ENCODE measurements at regions not wholly inside any gene's neighbourhood (a gene's known extent, or its start where the extent isn't known, plus 50 kb on each side); places are given as distances from the start of the nearest gene placed in this dataset.
"Not testable (repeated sequence)": the region's sequence is repeated elsewhere in the genome, so short reads cannot be mapped to it uniquely, and the experiment has no call there.

GRCh38 chr7:56287429-56288138, 171.4 kb upstream of the NUPR2 start:
- intact Hi-C loops (cut with DNase I): no loop called here
- ATAC-seq: peak; percentile 10
- DNase-seq (ENCODE audit: missing footprints): peak; percentile 69

- peak; percentile 28 for ATAC-seq
- intact Hi-C loops (cut with DNase I): no loop called here
- no peak for DNase-seq (ENCODE audit: missing footprints)
These were observed 139.9 kb upstream of the NUPR2 start for GRCh38 chr7:56256108-56256507.

- ATAC-seq: no peak
- no peak for DNase-seq (ENCODE audit: missing footprints)
- intact Hi-C loops (cut with DNase I): no loop called here
These were observed 133.9 kb upstream of the NUPR2 start for GRCh38 chr7:56250135-56250534.

GRCh38 chr7:56229631-56230030, 113.4 kb upstream of the NUPR2 start:
- no peak for ATAC-seq
- intact Hi-C loops (cut with DNase I): no loop called here
- DNase-seq (ENCODE audit: missing footprints): no peak

GRCh38 chr7:56222866-56223265, 106.6 kb upstream of the NUPR2 start:
- ATAC-seq: no peak
- intact Hi-C loops (cut with DNase I): no loop called here
- DNase-seq (ENCODE audit: missing footprints): no peak

GRCh38 chr7:56219017-56219416, 102.8 kb upstream of the NUPR2 start:
- DNase-seq (ENCODE audit: missing footprints) (no peak), ATAC-seq (no peak)
- intact Hi-C loops (cut with DNase I): no loop called here

- DNase-seq (ENCODE audit: missing footprints): no peak
- ATAC-seq: no peak
- intact Hi-C loops (cut with DNase I): no loop called here
These were observed 102.3 kb upstream of the NUPR2 start for GRCh38 chr7:56218510-56218909.

GRCh38 chr7:56213574-56213973, 97.4 kb upstream of the NUPR2 start:
- DNase-seq (ENCODE audit: missing footprints) (no peak), ATAC-seq (no peak)
- intact Hi-C loops (cut with DNase I): no loop called here

- ATAC-seq (no peak), DNase-seq (ENCODE audit: missing footprints) (no peak)
- intact Hi-C loops (cut with DNase I): no loop called here
These were observed 90.2 kb upstream of the NUPR2 start for GRCh38 chr7:56206420-56206819.

- no peak for DNase-seq (ENCODE audit: missing footprints)
- intact Hi-C loops (cut with DNase I): no loop called here
- ATAC-seq: no peak
These were observed 83.4 kb upstream of the NUPR2 start for GRCh38 chr7:56199639-56200038.

- DNase-seq (ENCODE audit: missing footprints); ATAC-seq; intact Hi-C loops (cut with DNase I): not testable (repeated sequence)
These were observed 80.0 kb upstream of the NUPR2 start for GRCh38 chr7:56196195-56196594.

GRCh38 chr7:56188823-56189346, 72.7 kb upstream of the NUPR2 start:
- DNase-seq (ENCODE audit: missing footprints) (no peak), ATAC-seq (no peak)
- intact Hi-C loops (cut with DNase I): no loop called here

- ATAC-seq (no peak), DNase-seq (ENCODE audit: missing footprints) (no peak)
- intact Hi-C loops (cut with DNase I): no loop called here
These were observed 72.2 kb upstream of the NUPR2 start for GRCh38 chr7:56188376-56188775.

- ATAC-seq (no peak), DNase-seq (ENCODE audit: missing footprints) (no peak)
- intact Hi-C loops (cut with DNase I): no loop called here
These were observed 64.8 kb upstream of the NUPR2 start for GRCh38 chr7:56181010-56181409.

GRCh38 chr7:56175771-56176170, 59.6 kb upstream of the NUPR2 start:
- DNase-seq (ENCODE audit: missing footprints) (no peak), ATAC-seq (no peak)
- intact Hi-C loops (cut with DNase I): no loop called here

GRCh38 chr7:56174875-56175760, 58.9 kb upstream of the NUPR2 start:
- DNase-seq (ENCODE audit: missing footprints): no peak
- intact Hi-C loops (cut with DNase I): no loop called here
- peak; percentile 52 for ATAC-seq

- intact Hi-C loops (cut with DNase I): no loop called here
- no peak for DNase-seq (ENCODE audit: missing footprints)
- no peak for ATAC-seq
These were observed 58.2 kb upstream of the NUPR2 start for GRCh38 chr7:56174346-56174874.

Measured in Right ventricle myocardium inferior (tissue), 1 donor.